Glomerular visceral epithelial cell (primary cell): ENCODE measurements at regions not wholly inside any gene's neighbourhood (a gene's known extent, or its start where the extent isn't known, plus 50 kb on each side); places are given as distances from the start of the nearest gene placed in this dataset.

Experiments
- DNase-seq: peaks from one replicate; pipeline ENCODE4 v3.0.0-alpha.2; 2016; ENCODE audit errors: extremely low spot score

DNA sequence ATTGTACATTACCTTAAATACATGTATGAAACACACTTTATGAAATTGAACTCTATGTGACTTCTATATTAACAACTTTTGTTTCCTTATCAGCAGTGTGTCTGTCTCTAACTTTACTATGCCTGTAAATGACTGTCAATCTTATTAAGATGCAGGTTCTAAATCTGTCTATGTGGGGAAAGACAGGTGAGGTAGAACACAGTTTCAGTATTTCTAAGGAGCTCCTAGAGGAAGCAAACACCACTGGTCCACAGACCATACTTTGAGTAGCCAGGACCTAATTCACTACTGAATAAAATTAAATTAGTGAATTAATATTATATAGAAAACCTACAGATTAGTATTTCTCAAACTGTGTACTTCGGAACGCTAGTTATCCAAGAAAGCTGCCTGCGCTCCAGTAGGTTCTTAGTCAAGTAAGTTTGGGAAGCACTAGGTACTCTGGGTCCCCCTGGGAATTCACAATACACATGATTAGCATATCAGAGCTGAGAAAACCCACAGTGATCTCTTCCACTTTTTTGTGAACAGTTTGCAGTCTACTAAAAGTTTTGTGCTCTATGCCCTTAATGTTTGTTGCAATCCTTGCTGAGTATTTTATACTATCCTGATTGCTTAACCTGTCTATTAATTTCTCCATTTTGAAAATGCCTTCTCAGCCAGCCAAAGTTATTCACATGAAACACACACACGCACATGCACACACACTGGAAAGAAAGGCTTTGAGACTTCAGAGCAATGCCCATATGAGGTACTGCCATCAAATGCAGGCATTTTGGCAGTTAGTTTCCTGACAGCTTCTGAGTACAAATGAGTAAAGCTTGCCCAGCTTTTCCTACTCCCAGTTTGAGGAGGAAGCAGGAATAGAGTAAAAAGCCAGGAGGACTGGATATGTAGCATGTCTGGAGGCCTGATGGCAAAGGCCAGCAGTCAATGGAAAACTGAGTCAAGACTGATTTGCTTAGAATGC is 133.6 kb upstream of the CPEB2 start:
- DNase-seq, result no peak

DNA sequence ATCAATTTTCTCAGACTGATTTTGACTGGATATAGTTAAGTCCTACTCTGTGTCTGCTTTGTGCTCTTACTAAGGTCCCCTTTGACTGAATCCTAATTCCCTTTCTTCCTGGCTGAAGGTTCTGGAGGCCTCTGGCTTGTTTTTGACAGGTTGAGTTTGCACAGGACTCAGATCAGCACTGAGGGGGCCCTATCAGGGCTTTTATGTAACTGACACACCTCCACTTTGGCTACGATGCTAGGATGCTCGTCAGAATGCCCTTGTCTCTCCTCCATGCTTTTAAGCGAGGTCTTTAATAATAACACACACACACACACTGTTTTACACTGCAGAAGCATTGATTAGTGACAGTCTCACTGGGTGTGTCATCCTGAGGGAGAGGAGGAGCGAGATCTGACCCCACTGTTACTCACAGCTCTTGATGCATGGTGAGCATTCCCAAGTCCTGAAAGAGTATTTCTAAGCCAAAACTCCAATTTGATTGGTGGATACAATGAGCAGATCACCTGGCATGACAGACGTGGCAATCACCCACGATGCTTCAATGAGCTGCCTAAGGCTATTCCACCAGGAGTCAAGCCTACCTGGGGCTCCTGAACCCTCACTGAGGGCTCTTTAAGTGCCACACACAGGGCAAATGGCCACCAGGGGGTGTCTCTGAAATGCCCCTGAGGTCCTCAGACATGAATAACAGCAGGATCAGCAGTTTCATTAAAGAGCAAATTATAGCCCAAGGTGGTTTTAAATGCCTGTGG is 130.4 kb upstream of the CPEB2 start:
- DNase-seq, result no peak

- DNase-seq, result no peak
Observed at GRCh38 chr4:14874990-14875389, 127.3 kb upstream of the CPEB2 start.

- DNase-seq, result no peak
Observed at GRCh38 chr4:14877246-14878225, 124.7 kb upstream of the CPEB2 start.

DNA sequence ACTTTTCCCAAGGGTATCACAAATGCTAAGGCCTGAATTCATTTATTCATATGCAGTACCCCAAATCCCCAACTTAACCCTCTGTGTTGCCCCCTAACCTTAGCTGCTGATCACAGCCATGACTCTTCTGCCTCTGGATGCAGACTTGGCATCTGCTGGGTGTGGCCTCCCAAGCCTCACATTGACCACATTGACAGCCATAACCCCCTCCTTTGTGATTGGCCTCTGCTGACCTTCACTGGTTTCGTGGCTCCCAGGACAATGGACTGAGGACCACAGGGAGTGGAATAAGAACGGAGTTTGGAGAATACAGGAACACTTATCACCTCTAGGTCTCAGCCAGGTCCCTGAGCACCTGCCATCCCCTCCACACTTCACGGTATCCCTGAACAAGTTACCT is 123.6 kb upstream of the CPEB2 start:
- DNase-seq, result no peak

- DNase-seq, result no peak
Observed at GRCh38 chr4:14879683-14880082, 122.6 kb upstream of the CPEB2 start.

GRCh38 chr4:14880805-14881204 is 121.5 kb upstream of the CPEB2 start:
- no peak for DNase-seq

DNA sequence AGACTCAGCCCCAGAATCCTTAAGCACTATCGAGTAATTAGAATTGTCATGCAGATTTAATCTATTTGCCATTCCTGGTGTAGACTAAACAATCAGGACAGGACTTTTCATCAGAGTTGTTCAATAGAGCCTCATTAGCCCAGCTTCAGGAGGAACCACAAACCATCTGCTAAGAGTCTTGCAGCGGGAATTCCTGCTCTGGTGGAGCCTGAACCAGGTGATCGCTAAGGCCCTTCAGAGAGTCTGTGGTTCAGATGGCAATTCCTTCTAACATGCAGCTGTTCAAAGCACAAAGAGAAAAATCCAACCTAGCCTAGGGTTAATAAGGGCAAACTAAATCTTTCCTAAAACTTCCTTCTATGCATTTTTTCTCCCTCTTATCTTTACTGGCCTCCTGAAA is 119.1 kb upstream of the CPEB2 start:
- no peak for DNase-seq

DNA sequence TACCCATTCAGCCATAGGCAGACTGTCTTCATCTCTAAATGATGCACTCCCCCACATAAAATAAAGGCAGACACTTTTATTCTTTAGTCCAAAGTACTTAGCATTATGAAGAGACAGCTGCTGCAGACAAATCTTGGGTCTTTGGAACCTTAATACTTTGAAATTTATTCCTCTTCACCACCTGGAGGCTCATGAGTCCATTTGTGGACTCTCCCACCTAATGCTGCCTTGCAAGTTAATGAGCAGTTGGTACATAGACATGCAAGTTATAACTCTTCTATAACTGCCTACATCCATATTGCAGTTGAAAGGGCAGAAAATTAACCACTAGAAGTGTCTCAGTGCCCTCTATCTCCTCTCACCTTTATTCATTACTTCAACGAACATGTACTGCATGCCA is 118.6 kb upstream of the CPEB2 start:
- DNase-seq, result no peak

DNA sequence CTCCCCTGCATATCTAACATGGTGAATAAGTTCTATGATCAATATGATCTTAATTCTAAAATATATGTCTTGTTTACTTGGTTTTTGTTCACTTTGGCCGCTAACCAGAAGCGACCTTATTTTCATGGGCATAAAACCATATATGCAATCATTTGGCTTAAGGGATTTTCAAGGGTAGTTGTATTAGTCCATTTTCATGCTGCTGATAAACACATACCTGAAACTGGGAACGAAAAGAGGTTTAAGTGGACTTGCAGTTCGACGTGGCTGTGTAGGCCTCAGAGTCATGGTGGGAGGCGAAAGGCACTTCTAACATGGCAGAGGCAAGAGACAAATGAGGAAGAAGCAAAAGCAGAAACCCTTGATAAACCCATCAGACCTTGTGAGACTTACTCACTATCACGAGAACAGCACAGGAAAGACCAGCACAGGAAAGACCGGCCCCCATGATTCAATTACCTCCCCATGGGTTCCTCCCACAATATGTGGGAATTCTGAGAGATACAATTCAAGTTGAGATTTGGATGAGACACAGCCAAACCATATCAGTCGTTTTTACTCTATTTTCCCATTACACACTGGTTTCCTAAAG is 114.3 kb upstream of the CPEB2 start:
- no peak for DNase-seq

GRCh38 chr4:14888790-14889572 is 113.3 kb upstream of the CPEB2 start:
- no peak for DNase-seq

DNA sequence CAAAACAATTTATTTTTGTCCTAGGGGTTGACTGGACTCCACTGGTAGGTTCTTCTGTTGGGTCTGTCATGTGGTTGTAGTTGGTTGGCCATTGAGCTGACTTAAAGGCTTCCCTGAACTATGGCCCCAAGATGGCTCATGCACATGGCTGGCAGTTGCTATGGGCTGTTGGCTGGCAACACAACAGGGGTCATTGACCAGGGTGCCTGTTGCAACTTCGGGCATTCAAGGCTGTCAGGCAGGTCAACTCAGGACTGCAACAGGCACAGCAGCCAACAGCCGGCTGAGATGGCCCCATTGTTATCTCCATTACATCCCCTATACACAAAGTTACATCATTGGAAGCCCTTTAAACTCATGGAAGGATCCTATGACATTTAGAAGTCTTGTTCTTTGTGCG is 109.7 kb upstream of the CPEB2 start:
- no peak for DNase-seq

GRCh38 chr4:14893713-14894112 is 108.6 kb upstream of the CPEB2 start:
- DNase-seq, result no peak

DNA sequence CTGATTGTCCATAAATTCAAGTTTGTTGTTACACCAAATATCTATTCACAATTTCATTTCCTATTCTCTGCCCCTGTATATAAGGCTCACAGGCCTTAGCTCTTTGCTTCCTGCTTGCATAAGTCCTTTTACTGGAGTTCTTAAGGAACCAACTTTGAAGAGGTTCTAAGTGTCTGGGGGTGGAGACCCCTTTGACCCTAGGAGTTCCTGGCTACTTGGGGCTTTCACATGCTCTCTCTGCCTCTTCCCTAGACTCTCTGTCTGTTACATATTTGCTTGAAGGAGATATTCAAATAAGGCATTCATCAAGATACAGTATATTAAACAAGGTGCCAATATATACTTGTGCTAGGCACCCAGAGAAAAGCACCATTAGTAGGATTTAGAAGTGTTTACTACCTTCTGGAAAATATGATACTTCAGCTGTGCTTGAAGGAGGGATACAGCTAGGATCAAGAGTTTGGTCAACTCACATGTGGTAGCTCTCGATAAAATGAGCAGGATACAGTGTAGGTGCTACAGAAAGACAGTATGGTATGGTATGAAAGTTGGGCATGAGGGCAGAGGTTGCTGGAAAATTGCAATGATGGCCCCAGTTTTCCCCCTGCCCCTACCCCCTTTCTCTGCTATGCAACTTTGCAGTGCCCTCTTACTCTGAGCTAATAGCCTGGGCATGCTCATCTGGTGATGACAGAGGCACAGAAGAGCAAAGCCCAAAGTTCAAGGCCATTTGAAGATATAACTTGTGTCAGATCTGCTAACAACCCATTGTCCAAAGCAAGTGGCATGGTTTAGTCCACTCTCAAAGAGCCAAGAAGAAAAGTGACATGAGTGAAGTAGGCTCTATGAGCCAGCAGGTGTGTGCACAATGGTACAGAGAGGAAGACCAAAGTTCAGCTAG is 107.6 kb upstream of the CPEB2 start:
- no peak for DNase-seq

GRCh38 chr4:14896656-14897175 is 105.6 kb upstream of the CPEB2 start:
- no peak for DNase-seq

DNA sequence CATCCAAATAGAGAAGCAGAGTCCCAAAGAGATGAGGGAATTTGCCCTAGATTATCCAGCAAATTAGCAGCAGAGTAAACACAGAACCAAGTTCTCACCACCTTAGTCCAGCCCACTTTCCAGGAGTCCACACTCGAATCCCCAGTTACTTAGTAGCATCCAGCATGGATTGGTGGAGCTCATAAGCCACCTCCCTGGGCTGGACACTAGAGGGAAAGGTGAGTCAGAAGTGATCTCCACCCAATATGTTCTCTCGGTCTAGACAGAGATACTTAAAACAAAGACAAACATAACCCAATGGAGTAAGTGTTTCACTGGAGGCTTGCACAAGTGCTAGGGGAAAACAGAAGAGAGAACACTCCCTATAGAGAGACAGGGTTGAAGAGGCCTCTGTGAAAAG is 105.1 kb upstream of the CPEB2 start:
- DNase-seq, result no peak

- DNase-seq, result no peak
Observed at GRCh38 chr4:14898989-14899388, 103.3 kb upstream of the CPEB2 start.

- DNase-seq, result no peak
Observed at GRCh38 chr4:14902342-14902741, 99.9 kb upstream of the CPEB2 start.

DNA sequence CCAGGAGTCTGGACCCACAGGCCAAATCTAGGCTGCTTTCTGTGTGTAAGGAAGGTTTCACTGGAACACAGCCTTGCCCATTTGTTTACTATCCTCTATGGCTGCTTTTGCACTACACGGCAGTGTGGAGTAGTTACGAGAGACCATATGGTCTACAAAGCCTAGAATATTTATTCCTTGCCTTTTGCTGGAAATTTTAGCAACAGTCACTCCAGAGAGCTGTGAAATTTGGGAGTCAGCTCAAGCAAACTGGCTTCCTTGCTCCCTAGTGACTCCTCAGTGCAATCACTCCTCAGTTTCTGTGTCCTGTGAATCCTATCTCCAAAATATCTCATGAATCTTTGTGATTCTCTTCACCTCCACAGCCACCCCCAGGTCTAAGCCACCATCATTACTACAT is 99.0 kb upstream of the CPEB2 start:
- no peak for DNase-seq
